GM18508 (cell line): ENCODE measurements at regions not wholly inside any gene's neighbourhood (a gene's known extent, or its start where the extent isn't known, plus 50 kb on each side); places are given as distances from the start of the nearest gene placed in this dataset.
"Not testable (repeated sequence)": the region's sequence is repeated elsewhere in the genome, so short reads cannot be mapped to it uniquely, and the experiment has no call there.

Source experiments
- ATAC-seq: cut with Tn5 transposase; IDR thresholded peaks from one replicate; pipeline ENCODE4 v1.9.1; 2021; ENCODE audit warnings: moderate number of reproducible peaks; ENCODE audit not compliant: insufficient read depth, unreplicated experiment

- no peak for ATAC-seq
Observed at GRCh38 chr18:62442391-62442790, 80.4 kb upstream of the ZCCHC2 start.

- ATAC-seq = peak; percentile 71
Observed at GRCh38 chr18:62445386-62445917, 77.4 kb upstream of the ZCCHC2 start.

GRCh38 chr18:62446511-62446910, 76.3 kb upstream of the ZCCHC2 start:
- ATAC-seq = no peak

- ATAC-seq = no peak
Observed at GRCh38 chr18:62447652-62448051, 75.2 kb upstream of the ZCCHC2 start.

GRCh38 chr18:62448426-62448825, 74.4 kb upstream of the ZCCHC2 start:
- ATAC-seq = no peak

- ATAC-seq = no peak
Observed at GRCh38 chr18:62449490-62450104, 73.2 kb upstream of the ZCCHC2 start.

GRCh38 chr18:62450175-62450545, 72.7 kb upstream of the ZCCHC2 start:
- ATAC-seq = no peak

- no peak for ATAC-seq
Observed at GRCh38 chr18:62450546-62451410, 72.0 kb upstream of the ZCCHC2 start.

- ATAC-seq = no peak
Observed at GRCh38 chr18:62452280-62452831, 70.5 kb upstream of the ZCCHC2 start.

- no peak for ATAC-seq
Observed at GRCh38 chr18:62453864-62454263, 69.0 kb upstream of the ZCCHC2 start.

- ATAC-seq = no peak
Observed at GRCh38 chr18:62454527-62454926, 68.3 kb upstream of the ZCCHC2 start.

- no peak for ATAC-seq
Observed at GRCh38 chr18:62455222-62455621, 67.6 kb upstream of the ZCCHC2 start.

- no peak for ATAC-seq
Observed at GRCh38 chr18:62457877-62458276, 64.9 kb upstream of the ZCCHC2 start.

- no peak for ATAC-seq
Observed at GRCh38 chr18:62458346-62458745, 64.5 kb upstream of the ZCCHC2 start.

GRCh38 chr18:62458868-62459716, 63.7 kb upstream of the ZCCHC2 start:
- ATAC-seq = no peak

GRCh38 chr18:62460851-62461300, 61.9 kb upstream of the ZCCHC2 start:
- ATAC-seq = no peak

- ATAC-seq = no peak
Observed at GRCh38 chr18:62461591-62461990, 61.2 kb upstream of the ZCCHC2 start.

GRCh38 chr18:62464266-62464665, 58.6 kb upstream of the ZCCHC2 start:
- ATAC-seq = no peak

- not testable (repeated sequence) for ATAC-seq
Observed at GRCh38 chr18:62469131-62469530, 53.7 kb upstream of the ZCCHC2 start.
